22Rv1 (cell line): ENCODE measurements at regions not wholly inside any gene's neighbourhood (a gene's known extent, or its start where the extent isn't known, plus 50 kb on each side); places are given as distances from the start of the nearest gene placed in this dataset.
A peak's percentile ranks its signal among the peaks of the same experiment; 100 is the strongest.

Source experiments
- H3K27ac ChIP-seq: fragments of 450-650 bp; 2 replicates; pipeline ENCODE4 v1.5.1; 2017
- ZFX ChIP-seq: fragments of 450-650 bp; IDR thresholded peaks from 2 replicates; pipeline ENCODE4 v1.6.1; 2017; ENCODE audit warnings: antibody characterized with exemption, borderline replicate concordance
- TF ChIP-seq, protein P1 (sequence below): fragments of 450-650 bp; IDR thresholded peaks from 2 replicates; pipeline ENCODE4 v1.5.1; 2017; ENCODE audit warnings: mild to moderate bottlenecking

DNA sequence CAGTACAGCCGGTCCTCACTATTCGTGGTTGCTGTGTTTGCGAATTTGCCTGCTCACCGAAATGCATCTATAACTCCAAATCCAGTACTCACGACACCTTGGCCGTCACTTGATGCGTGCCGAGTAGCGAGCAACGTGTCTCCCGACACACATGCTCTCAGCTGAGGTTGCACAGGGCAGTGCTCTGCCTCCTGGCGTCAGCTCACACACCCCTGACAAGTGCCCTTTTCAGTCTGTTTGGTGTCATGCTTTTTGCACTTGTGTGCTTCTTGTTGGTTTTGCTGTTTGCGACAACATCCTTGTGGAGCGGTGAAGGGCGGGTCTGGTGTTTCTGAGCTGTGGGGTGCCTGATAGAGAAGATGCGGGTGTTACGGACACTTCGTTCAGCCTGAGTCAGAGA is 110.4 kb upstream of the RFLNA start:
- H3K27ac ChIP-seq = no peak overlapping the region
- TF ChIP-seq, protein P1, sequence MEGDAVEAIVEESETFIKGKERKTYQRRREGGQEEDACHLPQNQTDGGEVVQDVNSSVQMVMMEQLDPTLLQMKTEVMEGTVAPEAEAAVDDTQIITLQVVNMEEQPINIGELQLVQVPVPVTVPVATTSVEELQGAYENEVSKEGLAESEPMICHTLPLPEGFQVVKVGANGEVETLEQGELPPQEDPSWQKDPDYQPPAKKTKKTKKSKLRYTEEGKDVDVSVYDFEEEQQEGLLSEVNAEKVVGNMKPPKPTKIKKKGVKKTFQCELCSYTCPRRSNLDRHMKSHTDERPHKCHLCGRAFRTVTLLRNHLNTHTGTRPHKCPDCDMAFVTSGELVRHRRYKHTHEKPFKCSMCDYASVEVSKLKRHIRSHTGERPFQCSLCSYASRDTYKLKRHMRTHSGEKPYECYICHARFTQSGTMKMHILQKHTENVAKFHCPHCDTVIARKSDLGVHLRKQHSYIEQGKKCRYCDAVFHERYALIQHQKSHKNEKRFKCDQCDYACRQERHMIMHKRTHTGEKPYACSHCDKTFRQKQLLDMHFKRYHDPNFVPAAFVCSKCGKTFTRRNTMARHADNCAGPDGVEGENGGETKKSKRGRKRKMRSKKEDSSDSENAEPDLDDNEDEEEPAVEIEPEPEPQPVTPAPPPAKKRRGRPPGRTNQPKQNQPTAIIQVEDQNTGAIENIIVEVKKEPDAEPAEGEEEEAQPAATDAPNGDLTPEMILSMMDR = no peak

DNA sequence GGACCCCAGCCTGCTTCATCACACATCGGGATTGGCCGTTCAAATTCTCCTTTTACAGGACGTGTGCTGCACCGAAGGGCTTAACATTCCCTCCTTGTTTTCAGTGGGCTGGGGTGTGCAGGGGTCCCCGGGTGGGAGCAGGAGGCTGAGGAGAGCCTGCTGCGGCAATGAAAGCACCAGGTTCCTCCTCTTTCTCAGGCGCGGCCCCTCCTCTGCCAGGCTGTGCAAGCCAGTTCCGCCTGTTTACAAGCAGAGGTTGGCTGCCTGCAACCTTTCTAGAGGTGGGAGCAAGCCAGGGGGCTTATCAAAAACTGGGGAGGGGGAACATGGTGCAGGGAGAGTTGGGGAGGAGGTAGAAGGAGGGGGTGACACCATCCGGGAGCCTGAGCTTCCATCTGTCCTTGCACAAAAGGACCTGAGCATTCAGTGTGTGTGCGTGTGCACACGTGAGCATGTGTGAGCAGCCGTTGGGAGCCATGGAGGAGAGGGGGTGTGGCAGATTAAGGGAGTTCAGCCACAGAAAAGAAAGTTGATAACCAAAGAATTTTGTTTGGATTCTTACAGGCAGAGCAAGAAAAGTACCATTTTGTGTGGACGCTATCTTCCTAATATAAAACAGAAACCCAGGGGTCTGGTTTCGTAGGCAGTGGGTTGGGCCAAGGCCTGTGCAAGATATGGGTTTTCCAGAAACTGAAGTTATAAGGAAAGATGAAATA is 108.8 kb upstream of the RFLNA start:
- no peak for TF ChIP-seq ZFX
- TF ChIP-seq, protein P1 = no peak
- H3K27ac ChIP-seq = peak overlapping the region; percentile 65

DNA sequence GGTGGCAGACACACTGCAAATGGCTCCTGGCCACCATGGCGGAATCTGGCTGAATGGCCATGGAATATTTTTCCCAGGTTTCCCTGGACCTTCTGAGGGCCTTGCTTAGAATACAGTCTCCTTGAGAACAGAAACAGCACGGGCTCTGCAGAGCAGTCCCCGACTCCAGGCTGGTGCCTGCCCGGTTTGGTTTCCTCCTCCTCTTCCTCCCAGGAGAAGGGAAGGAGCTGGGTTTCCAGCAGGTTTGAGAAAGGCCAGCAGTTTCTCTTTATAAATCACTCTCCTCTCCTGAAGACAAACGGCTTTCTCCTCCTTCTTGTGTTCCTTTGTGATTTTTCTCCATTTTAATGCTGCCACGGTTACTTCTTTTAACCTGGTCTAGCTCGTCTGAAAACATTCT is 106.8 kb upstream of the RFLNA start:
- peak overlapping the region; percentile 65 for H3K27ac ChIP-seq
- TF ChIP-seq, protein P1 = no peak
- TF ChIP-seq ZFX = no peak

DNA sequence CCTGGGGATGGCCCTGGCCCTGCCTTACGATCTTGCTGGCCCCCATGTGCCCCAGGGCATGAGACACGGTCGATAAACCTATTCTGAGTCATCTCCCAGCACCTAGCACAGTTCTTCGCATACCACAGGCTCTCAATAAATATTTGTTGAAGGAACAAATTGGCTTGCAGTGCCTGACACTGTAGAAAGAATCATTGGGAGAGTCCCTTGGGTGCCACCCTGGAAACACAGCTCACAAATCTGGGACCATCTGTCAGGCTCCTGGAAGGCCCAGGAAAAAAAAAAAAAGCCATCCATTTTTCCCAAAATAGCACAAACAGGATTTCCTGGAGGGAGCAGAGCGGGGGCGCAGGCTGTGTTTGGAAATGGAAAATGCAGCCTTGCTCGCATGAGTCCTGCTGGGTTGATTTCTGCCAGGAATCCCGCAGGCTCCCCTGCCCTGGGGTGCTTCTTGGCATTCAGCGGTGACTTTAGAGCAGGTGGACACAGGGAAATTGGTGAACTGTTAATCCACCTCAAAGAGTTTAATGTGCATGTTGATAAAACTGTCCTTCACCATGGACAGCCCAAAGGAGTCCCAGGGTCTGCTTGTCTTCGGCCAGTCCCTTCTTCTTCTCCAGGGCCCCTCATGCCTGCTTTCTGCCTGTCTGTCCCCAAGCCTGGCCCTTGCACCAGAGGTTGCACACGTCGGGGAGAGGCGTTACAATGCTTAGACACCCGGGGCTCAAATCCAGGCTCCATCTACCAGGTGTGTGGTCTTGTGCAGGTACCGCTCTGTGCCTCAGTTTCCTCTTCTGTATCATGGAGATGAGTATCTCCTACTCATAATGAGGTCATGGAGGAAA is 106.1 kb upstream of the RFLNA start:
- H3K27ac ChIP-seq = peak overlapping the region; percentile 65

DNA sequence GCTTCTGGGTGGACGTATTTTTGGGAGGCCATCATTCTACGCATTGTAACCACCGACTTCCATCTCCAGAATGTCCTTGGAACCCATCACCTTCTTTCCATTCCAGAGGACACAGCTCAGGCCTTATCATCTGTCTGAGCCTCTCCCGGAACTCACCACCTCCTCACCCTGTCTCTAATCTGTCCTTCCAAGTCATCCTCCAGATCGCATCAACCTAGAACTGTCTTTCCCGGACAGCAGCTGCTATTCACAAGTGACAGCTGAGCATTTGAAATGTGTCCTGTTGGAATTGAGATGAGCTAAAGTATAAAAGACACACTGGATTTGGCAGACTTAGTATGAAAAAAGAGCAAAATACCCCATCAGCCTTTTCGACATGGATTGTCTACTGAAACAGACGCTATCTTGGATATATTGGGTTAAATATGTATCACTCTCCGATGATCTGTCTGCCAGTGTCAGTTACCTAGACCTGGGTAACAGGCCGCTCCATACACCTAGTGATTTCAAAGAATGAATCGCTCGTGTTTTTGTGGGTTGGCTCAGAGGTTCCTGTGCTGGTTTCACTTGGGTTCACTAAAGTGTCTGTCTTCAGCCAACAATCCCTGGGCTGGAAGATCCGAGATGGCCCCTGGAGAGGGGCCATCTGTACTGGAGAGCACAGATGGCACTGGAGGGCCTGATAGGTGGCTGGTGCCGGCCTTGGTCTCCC is 104.4 kb upstream of the RFLNA start:
- TF ChIP-seq ZFX = no peak
- TF ChIP-seq, protein P1 = no peak
- H3K27ac ChIP-seq = no peak overlapping the region; the same call in 1 of the 2 replicates

More for the DNA sequence above, 106.1 kb upstream of the RFLNA start:
- no peak for TF ChIP-seq ZFX
- TF ChIP-seq, protein P1 = no peak

DNA sequence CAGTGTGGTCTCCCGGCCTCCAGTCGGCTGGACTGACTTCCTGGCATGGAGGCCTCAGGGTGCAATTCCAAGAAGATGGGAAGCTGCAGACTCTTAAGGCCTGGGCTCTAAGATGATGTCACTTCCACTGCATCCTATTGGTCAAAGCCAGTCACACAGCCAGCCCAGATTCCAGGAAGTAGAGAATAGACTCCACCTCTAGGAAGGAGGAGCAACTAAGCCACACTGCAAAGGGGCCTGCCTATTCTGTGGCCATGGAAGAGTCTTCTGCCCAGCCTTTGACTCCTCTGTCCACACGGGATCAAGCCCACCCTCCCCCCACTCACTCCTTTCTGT is 103.9 kb upstream of the RFLNA start:
- H3K27ac ChIP-seq = no peak overlapping the region
- TF ChIP-seq ZFX = no peak
- TF ChIP-seq, protein P1 = no peak
